ENCODE measurements at regions not wholly inside any gene's neighbourhood (a gene's known extent, or its start where the extent isn't known, plus 50 kb on each side); places are given as distances from the start of the nearest gene placed in this dataset.
"Not testable (repeated sequence)": the region's sequence is repeated elsewhere in the genome, so short reads cannot be mapped to it uniquely, and the experiment has no call there.

- H3K27ac Mint-ChIP-seq, H3K27me3 Mint-ChIP-seq, H3K36me3 Mint-ChIP-seq, H3K4me3 Mint-ChIP-seq, H3K9me3 Mint-ChIP-seq, H3K4me1 Mint-ChIP-seq: not testable (repeated sequence)
Observed at GRCh38 chr15:84505552-84505951, 95.3 kb upstream of the ZSCAN2 start.

- not testable (repeated sequence) for H3K27me3 Mint-ChIP-seq, H3K4me1 Mint-ChIP-seq, H3K36me3 Mint-ChIP-seq, H3K9me3 Mint-ChIP-seq, H3K27ac Mint-ChIP-seq, H3K4me3 Mint-ChIP-seq
Observed at GRCh38 chr15:84512324-84512723, 88.5 kb upstream of the ZSCAN2 start.

GRCh38 chr15:84516773-84517172, 84.0 kb upstream of the ZSCAN2 start:
- H3K4me3 Mint-ChIP-seq, H3K27me3 Mint-ChIP-seq, H3K9me3 Mint-ChIP-seq, H3K27ac Mint-ChIP-seq, H3K36me3 Mint-ChIP-seq, H3K4me1 Mint-ChIP-seq: not testable (repeated sequence)

- not testable (repeated sequence) for H3K27me3 Mint-ChIP-seq, H3K9me3 Mint-ChIP-seq, H3K36me3 Mint-ChIP-seq, H3K27ac Mint-ChIP-seq, H3K4me1 Mint-ChIP-seq, H3K4me3 Mint-ChIP-seq
Observed at GRCh38 chr15:84525491-84526344, 75.1 kb upstream of the ZSCAN2 start.

- not testable (repeated sequence) for H3K4me3 Mint-ChIP-seq, H3K27ac Mint-ChIP-seq, H3K9me3 Mint-ChIP-seq, H3K36me3 Mint-ChIP-seq, H3K27me3 Mint-ChIP-seq, H3K4me1 Mint-ChIP-seq
Observed at GRCh38 chr15:84530751-84531150, 70.1 kb upstream of the ZSCAN2 start.

GRCh38 chr15:84531223-84531622, 69.6 kb upstream of the ZSCAN2 start:
- H3K4me1 Mint-ChIP-seq, H3K4me3 Mint-ChIP-seq, H3K27ac Mint-ChIP-seq, H3K27me3 Mint-ChIP-seq, H3K36me3 Mint-ChIP-seq, H3K9me3 Mint-ChIP-seq: not testable (repeated sequence)

GRCh38 chr15:84531709-84532367, 69.0 kb upstream of the ZSCAN2 start:
- H3K27me3 Mint-ChIP-seq, H3K27ac Mint-ChIP-seq, H3K4me3 Mint-ChIP-seq, H3K36me3 Mint-ChIP-seq, H3K9me3 Mint-ChIP-seq, H3K4me1 Mint-ChIP-seq: not testable (repeated sequence)

- H3K9me3 Mint-ChIP-seq, H3K4me1 Mint-ChIP-seq, H3K4me3 Mint-ChIP-seq, H3K27ac Mint-ChIP-seq, H3K27me3 Mint-ChIP-seq: not testable (repeated sequence)
- H3K36me3 Mint-ChIP-seq: peaks cover 12% of the 10 kb centered on the region
Observed at GRCh38 chr15:84533705-84534104, 67.1 kb upstream of the ZSCAN2 start.

GRCh38 chr15:84534561-84535235, 66.1 kb upstream of the ZSCAN2 start:
- H3K9me3 Mint-ChIP-seq, H3K4me3 Mint-ChIP-seq, H3K4me1 Mint-ChIP-seq, H3K27me3 Mint-ChIP-seq: not testable (repeated sequence)
- peak overlapping the region in 1 of 3 donors; percentile 18 for H3K27ac Mint-ChIP-seq
- H3K36me3 Mint-ChIP-seq: peaks cover 12% of the 10 kb centered on the region

GRCh38 chr15:84536181-84536580, 64.6 kb upstream of the ZSCAN2 start:
- H3K27ac Mint-ChIP-seq, H3K9me3 Mint-ChIP-seq, H3K4me1 Mint-ChIP-seq, H3K4me3 Mint-ChIP-seq, H3K27me3 Mint-ChIP-seq: not testable (repeated sequence)
- H3K36me3 Mint-ChIP-seq: peaks cover 12% of the 10 kb centered on the region

- H3K36me3 Mint-ChIP-seq, H3K4me1 Mint-ChIP-seq, H3K27ac Mint-ChIP-seq, H3K4me3 Mint-ChIP-seq, H3K27me3 Mint-ChIP-seq, H3K9me3 Mint-ChIP-seq: not testable (repeated sequence)
Observed at GRCh38 chr15:84544586-84544985, 56.2 kb upstream of the ZSCAN2 start.

- not testable (repeated sequence) for H3K4me3 Mint-ChIP-seq
Observed at GRCh38 chr15:84547150-84547549, 53.7 kb upstream of the ZSCAN2 start.

GRCh38 chr15:84550503-84550902, 50.3 kb upstream of the ZSCAN2 start:
- not testable (repeated sequence) for H3K27ac Mint-ChIP-seq, H3K9me3 Mint-ChIP-seq, H3K4me1 Mint-ChIP-seq, H3K4me3 Mint-ChIP-seq, H3K36me3 Mint-ChIP-seq, H3K27me3 Mint-ChIP-seq

More at GRCh38 chr15:84547150-84547549, 53.7 kb upstream of the ZSCAN2 start:
- H3K27ac Mint-ChIP-seq, H3K36me3 Mint-ChIP-seq, H3K27me3 Mint-ChIP-seq, H3K4me1 Mint-ChIP-seq, H3K9me3 Mint-ChIP-seq: not testable (repeated sequence)

All from IgD-negative memory B cell (primary cell).